ENCODE measurements at regions not wholly inside any gene's neighbourhood (a gene's known extent, or its start where the extent isn't known, plus 50 kb on each side); places are given as distances from the start of the nearest gene placed in this dataset.

GRCh38 chr16:5364186-5364585 lies 266.6 kb upstream of the EEF2KMT start:
- H3K4me3 Mint-ChIP-seq, result no peak overlapping the region
- ATAC-seq (no peak), DNase-seq (no peak)
- ChIA-PET POLR2A (no interaction called here), CTCF (no interaction called here)
- H3K27ac Mint-ChIP-seq, result no peak overlapping the region
- intact Hi-C loops (cut with micrococcal nuclease), result no loop called here
- no peak for TF ChIP-seq CTCF (IDR thresholded peaks at IDR 0.05)
- H3K27me3 Mint-ChIP-seq, result no peaks in the 10 kb centered on the region
- H3K9me3 Mint-ChIP-seq, result no peaks in the 10 kb centered on the region
- H3K36me3 Mint-ChIP-seq (ENCODE audit: low read depth), result no peaks in the 10 kb centered on the region
- H3K4me1 Mint-ChIP-seq (ENCODE audit: low read depth), result no peaks in the 10 kb centered on the region

GRCh38 chr16:5361322-5361721 lies 263.7 kb upstream of the EEF2KMT start:
- intact Hi-C loops (cut with micrococcal nuclease), result no loop called here
- Mint-ChIP-seq H3K9me3 (no peaks in the 10 kb centered on the region), H3K4me1 (ENCODE audit: low read depth) (no peaks in the 10 kb centered on the region), H3K27me3 (no peaks in the 10 kb centered on the region), H3K27ac (no peak overlapping the region), H3K4me3 (no peak overlapping the region), H3K36me3 (ENCODE audit: low read depth) (no peaks in the 10 kb centered on the region)
- no peak for TF ChIP-seq CTCF (IDR thresholded peaks at IDR 0.05)
- no peak for ATAC-seq
- no peak for DNase-seq
- CTCF ChIA-PET, result no interaction called here
- POLR2A ChIA-PET, result no interaction called here

- intact Hi-C loops (cut with micrococcal nuclease), result no loop called here
- H3K36me3 Mint-ChIP-seq (ENCODE audit: low read depth), result no peaks in the 10 kb centered on the region
- no peak overlapping the region for H3K27ac Mint-ChIP-seq
- POLR2A ChIA-PET, result no interaction called here
- DNase-seq (no peak), ATAC-seq (no peak)
- peaks cover 4% of the 10 kb centered on the region for H3K27me3 Mint-ChIP-seq
- TF ChIP-seq CTCF (IDR thresholded peaks at IDR 0.05), result no peak
- CTCF ChIA-PET, result no interaction called here
- H3K9me3 Mint-ChIP-seq, result no peaks in the 10 kb centered on the region
- no peak overlapping the region for H3K4me3 Mint-ChIP-seq
- H3K4me1 Mint-ChIP-seq (ENCODE audit: low read depth), result no peaks in the 10 kb centered on the region
These were observed 257.1 kb upstream of the EEF2KMT start for GRCh38 chr16:5354645-5355044.

DNA sequence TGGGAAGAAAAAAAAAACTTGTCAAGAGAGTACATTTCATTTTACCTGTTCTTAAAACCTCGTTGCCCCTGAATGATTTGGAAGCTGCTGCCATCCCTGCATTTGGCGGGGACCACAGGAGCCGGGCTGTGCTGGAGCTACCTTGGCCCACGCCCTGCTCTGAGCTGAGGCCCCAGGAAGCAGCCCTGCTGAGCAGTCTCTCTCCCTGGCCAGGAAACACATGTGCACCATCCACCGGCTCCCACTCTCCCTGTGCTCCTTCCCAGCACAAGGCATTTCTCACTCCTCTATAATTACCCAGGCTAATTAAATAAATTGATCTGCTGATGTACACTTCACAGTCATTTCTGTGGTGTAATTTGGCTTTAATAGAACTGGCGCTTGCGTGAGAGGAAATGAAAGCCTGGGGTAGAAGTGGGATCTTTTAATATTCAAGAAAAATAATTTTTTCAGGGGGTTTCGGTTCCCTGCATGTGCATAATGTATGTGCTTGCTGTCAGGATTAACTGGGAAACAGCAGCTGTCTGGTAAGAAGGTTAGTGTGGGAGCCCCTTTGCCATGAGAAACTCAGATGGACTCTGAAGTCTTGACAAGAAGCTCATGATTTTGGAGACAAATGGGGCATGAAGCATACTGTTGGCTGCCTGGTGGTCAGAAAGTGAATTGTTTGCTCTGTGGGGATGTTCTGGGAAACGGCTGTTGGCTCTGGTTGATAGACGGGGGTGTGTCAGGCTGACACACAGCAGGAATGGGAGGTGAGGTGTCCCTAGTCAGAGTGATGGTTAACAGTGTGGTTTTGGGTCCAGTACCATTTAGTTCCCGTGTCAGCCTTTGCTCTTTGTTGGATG lies 252.3 kb upstream of the EEF2KMT start:
- H3K27me3 Mint-ChIP-seq, result peaks cover 4% of the 10 kb centered on the region
- H3K27ac Mint-ChIP-seq, result no peak overlapping the region
- H3K9me3 Mint-ChIP-seq, result no peaks in the 10 kb centered on the region
- no peak for ATAC-seq
- CTCF ChIA-PET, result no interaction called here
- no peak for DNase-seq
- H3K36me3 Mint-ChIP-seq (ENCODE audit: low read depth), result no peaks in the 10 kb centered on the region
- intact Hi-C loops (cut with micrococcal nuclease), result no loop called here
- no peak for TF ChIP-seq CTCF (IDR thresholded peaks at IDR 0.05)
- H3K4me3 Mint-ChIP-seq, result no peak overlapping the region
- no peaks in the 10 kb centered on the region for H3K4me1 Mint-ChIP-seq (ENCODE audit: low read depth)
- POLR2A ChIA-PET, result no interaction called here

GRCh38 chr16:5349101-5349500 lies 251.5 kb upstream of the EEF2KMT start:
- ChIA-PET CTCF (no interaction called here), POLR2A (no interaction called here)
- Mint-ChIP-seq H3K36me3 (ENCODE audit: low read depth) (no peaks in the 10 kb centered on the region), H3K27ac (no peak overlapping the region), H3K27me3 (peaks cover 4% of the 10 kb centered on the region), H3K4me1 (ENCODE audit: low read depth) (no peaks in the 10 kb centered on the region), H3K9me3 (no peaks in the 10 kb centered on the region), H3K4me3 (no peak overlapping the region)
- intact Hi-C loops (cut with micrococcal nuclease), result no loop called here
- ATAC-seq, result no peak
- no peak for TF ChIP-seq CTCF (IDR thresholded peaks at IDR 0.05)
- no peak for DNase-seq

Measured in activated CD8-positive, alpha-beta T cell treated with anti-CD3 and anti-CD28 coated beads for 36 hours (primary cell).